Thoracic aorta (tissue), 2 donors: ENCODE measurements at regions not wholly inside any gene's neighbourhood (a gene's known extent, or its start where the extent isn't known, plus 50 kb on each side); places are given as distances from the start of the nearest gene placed in this dataset.
"Not testable (repeated sequence)": the region's sequence is repeated elsewhere in the genome, so short reads cannot be mapped to it uniquely, and the experiment has no call there.

ENCODE experiments used
- ATAC-seq: fragments of 150-250 bp; one replicate; pipeline ENCODE4 v1.8.0; 2017; ENCODE audit warnings: low read depth; ENCODE audit not compliant: insufficient number of reproducible peaks, low FRiP score
- DNase-seq: peaks from one replicate; pipeline ENCODE4 v3.0.0-alpha.2; 2020; ENCODE audit warnings: low spot score
- H3K27ac ChIP-seq, 2 donors: fragments of 200-600 bp; sonication (generic); 1 replicate in 1 of 2; 2 replicates in 1 of 2; pipeline ENCODE4 v1.5.1; 2016; ENCODE audit warnings: mild to moderate bottlenecking in 2 of 2, moderate library complexity in 2 of 2
- H3K27me3 ChIP-seq: fragments of 200-600 bp; sonication (generic); replicated peaks from 2 replicates; pipeline ENCODE4 v1.6.0; 2016; ENCODE audit warnings: mild to moderate bottlenecking; ENCODE audit not compliant: insufficient read depth
- H3K36me3 ChIP-seq: fragments of 200-600 bp; sonication (generic); one replicate; pipeline ENCODE4 v1.5.1; 2016
- H3K4me1 ChIP-seq, 2 donors: fragments of 200-600 bp; sonication (generic); 1 replicate in 1 of 2; 2 replicates in 1 of 2; pipeline versions ENCODE4 v1.5.1 to v1.6.0; 2016; ENCODE audit warnings: low read depth in 2 of 2, mild to moderate bottlenecking in 1 of 2; ENCODE audit not compliant: control insufficient read depth in 1 of 2
- H3K4me3 ChIP-seq: fragments of 200-600 bp; sonication (generic); 2 replicates; pipeline ENCODE4 v1.5.1; 2016; ENCODE audit warnings: mild to moderate bottlenecking
- H3K9me3 ChIP-seq: fragments of 200-600 bp; sonication (generic); 2 replicates; pipeline ENCODE4 v1.5.1; 2016
- TF ChIP-seq, protein P1 (sequence below): fragments of 200-600 bp; sonication (generic); IDR thresholded peaks from one replicate; pipeline ENCODE4 v1.5.1; 2019; ENCODE audit warnings: antibody characterized with exemption

DNA sequence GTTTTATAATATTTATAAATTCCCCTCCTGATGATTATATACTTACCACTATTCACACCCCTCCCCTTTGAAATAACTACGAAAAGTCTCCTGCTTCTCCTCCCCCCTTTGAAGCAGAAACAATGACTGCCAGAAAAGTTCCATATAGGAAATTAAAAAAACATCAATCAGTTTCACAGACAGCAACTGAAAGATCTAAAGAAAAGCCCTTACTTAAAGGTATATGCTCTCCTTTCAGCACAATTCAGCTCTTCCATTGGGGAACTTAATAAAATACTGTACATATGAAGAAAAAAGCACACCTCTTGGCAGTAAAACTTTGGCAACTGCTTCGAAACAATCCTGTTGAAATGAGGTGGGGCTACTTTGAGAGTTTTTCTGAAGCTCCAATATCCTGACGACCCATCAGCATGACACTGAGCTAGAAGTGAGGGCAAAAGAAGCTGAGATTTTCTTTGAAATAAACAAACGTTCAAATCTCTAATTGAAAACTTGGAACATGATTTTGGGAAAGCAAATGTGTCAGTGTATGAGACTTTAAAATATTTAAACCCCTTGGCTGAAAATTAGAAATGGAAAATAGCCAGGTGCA lies 147.6 kb upstream of the RXFP2 start:
- ATAC-seq (no peak), DNase-seq (no peak)
- Histone ChIP-seq H3K27me3 (no peaks in the 10 kb centered on the region), H3K9me3 (no peaks in the 10 kb centered on the region), H3K27ac (no peak overlapping the region), H3K4me3 (no peak overlapping the region), H3K36me3 (no peaks in the 10 kb centered on the region), H3K4me1 (no peaks in the 10 kb centered on the region)
- TF ChIP-seq, protein P1, sequence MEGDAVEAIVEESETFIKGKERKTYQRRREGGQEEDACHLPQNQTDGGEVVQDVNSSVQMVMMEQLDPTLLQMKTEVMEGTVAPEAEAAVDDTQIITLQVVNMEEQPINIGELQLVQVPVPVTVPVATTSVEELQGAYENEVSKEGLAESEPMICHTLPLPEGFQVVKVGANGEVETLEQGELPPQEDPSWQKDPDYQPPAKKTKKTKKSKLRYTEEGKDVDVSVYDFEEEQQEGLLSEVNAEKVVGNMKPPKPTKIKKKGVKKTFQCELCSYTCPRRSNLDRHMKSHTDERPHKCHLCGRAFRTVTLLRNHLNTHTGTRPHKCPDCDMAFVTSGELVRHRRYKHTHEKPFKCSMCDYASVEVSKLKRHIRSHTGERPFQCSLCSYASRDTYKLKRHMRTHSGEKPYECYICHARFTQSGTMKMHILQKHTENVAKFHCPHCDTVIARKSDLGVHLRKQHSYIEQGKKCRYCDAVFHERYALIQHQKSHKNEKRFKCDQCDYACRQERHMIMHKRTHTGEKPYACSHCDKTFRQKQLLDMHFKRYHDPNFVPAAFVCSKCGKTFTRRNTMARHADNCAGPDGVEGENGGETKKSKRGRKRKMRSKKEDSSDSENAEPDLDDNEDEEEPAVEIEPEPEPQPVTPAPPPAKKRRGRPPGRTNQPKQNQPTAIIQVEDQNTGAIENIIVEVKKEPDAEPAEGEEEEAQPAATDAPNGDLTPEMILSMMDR, result no peak

DNA sequence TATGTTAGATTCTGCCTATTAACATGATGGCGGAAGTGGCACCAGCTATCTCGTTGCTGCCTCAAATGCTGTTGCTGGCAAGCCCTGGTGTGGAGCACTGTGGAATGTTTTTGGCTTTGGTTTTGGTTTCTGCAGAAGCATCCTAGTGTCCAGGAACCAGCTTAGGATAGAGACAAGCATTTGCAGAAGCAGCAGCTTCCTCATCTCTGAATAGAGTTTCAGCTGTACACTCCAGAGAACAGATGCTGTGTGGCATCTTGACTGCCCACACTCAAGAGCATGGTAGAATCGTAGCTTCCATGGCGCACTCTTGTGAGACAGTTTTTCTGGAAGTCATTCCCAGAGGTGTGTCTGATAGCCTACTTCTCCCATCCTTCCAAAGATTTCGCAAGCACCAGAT lies 145.3 kb upstream of the RXFP2 start:
- no peak for ATAC-seq
- TF ChIP-seq, protein P1, result no peak
- Histone ChIP-seq H3K4me1 (no peaks in the 10 kb centered on the region), H3K36me3 (no peaks in the 10 kb centered on the region), H3K27ac (no peak overlapping the region), H3K9me3 (no peaks in the 10 kb centered on the region), H3K27me3 (no peaks in the 10 kb centered on the region), H3K4me3 (no peak overlapping the region)
- DNase-seq, result no peak

- H3K9me3 ChIP-seq, result no peaks in the 10 kb centered on the region
- no peak for DNase-seq
- H3K27ac ChIP-seq, result no peak overlapping the region
- TF ChIP-seq, protein P1, result no peak
- H3K27me3 ChIP-seq, result no peaks in the 10 kb centered on the region
- no peaks in the 10 kb centered on the region for H3K36me3 ChIP-seq
- H3K4me1 ChIP-seq, result no peaks in the 10 kb centered on the region
- ATAC-seq, result no peak
- no peak overlapping the region for H3K4me3 ChIP-seq
These were observed 143.8 kb upstream of the RXFP2 start for GRCh38 chr13:31595563-31595962.

GRCh38 chr13:31598990-31599389 lies 140.3 kb upstream of the RXFP2 start:
- H3K36me3 ChIP-seq, result no peaks in the 10 kb centered on the region
- no peak for ATAC-seq
- TF ChIP-seq, protein P1, result no peak
- no peaks in the 10 kb centered on the region for H3K4me1 ChIP-seq
- no peaks in the 10 kb centered on the region for H3K27me3 ChIP-seq
- H3K4me3 ChIP-seq, result no peak overlapping the region
- no peak overlapping the region for H3K27ac ChIP-seq
- no peaks in the 10 kb centered on the region for H3K9me3 ChIP-seq
- DNase-seq, result no peak

GRCh38 chr13:31605076-31605860 lies 134.1 kb upstream of the RXFP2 start:
- Histone ChIP-seq H3K27ac (no peak overlapping the region), H3K4me3 (no peak overlapping the region), H3K9me3 (no peaks in the 10 kb centered on the region), H3K4me1 (no peaks in the 10 kb centered on the region), H3K36me3 (no peaks in the 10 kb centered on the region), H3K27me3 (no peaks in the 10 kb centered on the region)
- no peak for ATAC-seq
- TF ChIP-seq, protein P1, result no peak
- DNase-seq, result no peak

DNA sequence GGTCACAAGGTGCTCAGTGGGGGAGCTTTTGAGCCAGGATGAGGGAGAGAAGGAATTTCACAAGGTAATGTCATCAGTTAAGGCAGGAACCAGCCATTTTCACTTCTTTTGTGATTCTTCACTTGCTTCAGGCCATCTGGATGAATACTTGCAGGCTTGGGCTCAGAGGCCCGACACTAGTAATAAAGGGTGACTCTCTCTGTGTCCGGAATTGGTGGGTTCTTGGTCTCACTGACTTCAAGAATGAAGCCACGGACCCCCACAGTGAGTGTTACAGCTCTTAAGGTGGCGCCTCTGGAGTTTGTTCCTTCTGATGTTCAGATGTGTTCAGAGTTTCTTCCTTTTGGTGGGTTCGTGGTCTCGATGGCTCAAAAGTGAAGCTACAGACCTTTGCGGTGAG lies 131.8 kb upstream of the RXFP2 start:
- not testable (repeated sequence) for H3K27ac ChIP-seq, ATAC-seq, H3K36me3 ChIP-seq, H3K9me3 ChIP-seq, DNase-seq, H3K27me3 ChIP-seq, H3K4me1 ChIP-seq, H3K4me3 ChIP-seq

GRCh38 chr13:31608780-31609179 lies 130.5 kb upstream of the RXFP2 start:
- not testable (repeated sequence) for H3K4me3 ChIP-seq, DNase-seq, H3K27me3 ChIP-seq, H3K27ac ChIP-seq, H3K4me1 ChIP-seq, ATAC-seq, H3K36me3 ChIP-seq, H3K9me3 ChIP-seq
